Keratinocyte (primary cell): ENCODE measurements at regions not wholly inside any gene's neighbourhood (a gene's known extent, or its start where the extent isn't known, plus 50 kb on each side); places are given as distances from the start of the nearest gene placed in this dataset.

Experiments used
- DNase-seq: peaks from one replicate; pipeline ENCODE4 v3.0.0-alpha.2; 2011; ENCODE audit warnings: low read depth, missing footprints, low spot score
- FAIRE-seq: peaks from 2 replicates; lab custom pipeline; 2011; peaks lifted over from hg19 to GRCh38; lab: Jason Lieb, UNC
- H2AFZ ChIP-seq: 2 replicates; pipeline ENCODE4 v1.6.0; 2012; ENCODE audit warnings: low read length, control low read depth, inconsistent platforms; ENCODE audit not compliant: control insufficient read depth
- H3K27ac ChIP-seq: 2 replicates; pipeline ENCODE4 v1.5.1; 2011; ENCODE audit warnings: low read length; ENCODE audit not compliant: control insufficient read depth, insufficient read depth
- H3K27me3 ChIP-seq: 3 replicates; pipeline ENCODE4 v1.6.0; 2011; ENCODE audit warnings: low read length; ENCODE audit not compliant: control insufficient read depth, insufficient read depth; ENCODE audit errors: extremely low read depth
- H3K36me3 ChIP-seq, 2 experiments: 2 replicates in 1 of 2; 3 replicates in 1 of 2; pipeline ENCODE4 v1.5.1; 2011; ENCODE audit warnings: low read length in 2 of 2, mild to moderate bottlenecking in 1 of 2; ENCODE audit not compliant: control insufficient read depth in 2 of 2, insufficient read depth in 2 of 2; ENCODE audit errors: extremely low read depth in 1 of 2
- H3K4me1 ChIP-seq: 3 replicates; pipeline ENCODE4 v1.5.1; 2011; ENCODE audit warnings: low read length; ENCODE audit not compliant: control insufficient read depth, insufficient read depth; ENCODE audit errors: extremely low read depth
- H3K4me2 ChIP-seq: 3 replicates; pipeline ENCODE4 v1.6.0; 2011; ENCODE audit warnings: low read depth, low read length; ENCODE audit not compliant: control insufficient read depth, insufficient read depth; ENCODE audit errors: extremely low read depth
- H3K4me3 ChIP-seq, 3 experiments: fragments of 200-600 bp in 1 of 3; sonication (generic) in 1 of 3; 2 replicates in 2 of 3; 3 replicates in 1 of 3; pipeline ENCODE4 v1.5.1; 2011 to 2016; ENCODE audit warnings: low read length in 3 of 3, mild to moderate bottlenecking in 3 of 3, control low read depth in 2 of 3, inconsistent platforms in 1 of 3, low read depth in 1 of 3, mixed read lengths in 1 of 3, mixed run types in 1 of 3, moderate library complexity in 1 of 3; ENCODE audit not compliant: control insufficient read depth in 2 of 3, insufficient read depth in 2 of 3; ENCODE audit errors: extremely low read depth in 1 of 3
- H3K79me2 ChIP-seq: 2 replicates; pipeline ENCODE4 v1.6.0; 2012; ENCODE audit warnings: low read length; ENCODE audit not compliant: control insufficient read depth, insufficient read depth
- H3K9ac ChIP-seq: 3 replicates; pipeline ENCODE4 v1.6.0; 2011; ENCODE audit warnings: low read length; ENCODE audit not compliant: control insufficient read depth, insufficient read depth; ENCODE audit errors: extremely low read depth
- H3K9me1 ChIP-seq: 3 replicates; pipeline ENCODE4 v1.6.0; 2011; ENCODE audit warnings: low read length; ENCODE audit not compliant: control insufficient read depth, insufficient read depth; ENCODE audit errors: extremely low read depth
- H3K9me3 ChIP-seq: 2 replicates; pipeline ENCODE4 v1.5.1; 2012; ENCODE audit warnings: low read depth, low read length; ENCODE audit not compliant: control insufficient read depth
- H4K20me1 ChIP-seq: 3 replicates; pipeline ENCODE4 v1.6.0; 2011; ENCODE audit warnings: low read length; ENCODE audit not compliant: control insufficient read depth, insufficient read depth; ENCODE audit errors: extremely low read depth
- EZH2 ChIP-seq: IDR thresholded peaks from one replicate; pipeline ENCODE4 v1.6.1; 2012; ENCODE audit warnings: inconsistent platforms, mild to moderate bottlenecking, low read length, moderate library complexity
- dilution Hi-C: fragments of 300-500 bp; cut with MboI; formaldehyde crosslinking; loops from one replicate; pipeline ENCODE4 v1.7.0; 2020; ENCODE audit warnings: low sequenced_read_pairs; ENCODE audit not compliant: extremely low pct_ligation_motif_present
- TF ChIP-seq, protein P1 (sequence below), 3 experiments: IDR thresholded peaks in 1 of 3; conservative IDR thresholded peaks in 1 of 3; optimal IDR thresholded peaks in 1 of 3; 2 replicates in 2 of 3; 3 replicates in 1 of 3; pipeline versions ENCODE3 to v1.5.1; 2011; ENCODE audit warnings: low read length in 3 of 3, mild to moderate bottlenecking in 3 of 3, moderate library complexity in 2 of 3, control low read depth in 1 of 3, inconsistent platforms in 1 of 3; ENCODE audit not compliant: insufficient read depth in 2 of 3; ENCODE audit errors: extremely low read depth in 1 of 3

DNA sequence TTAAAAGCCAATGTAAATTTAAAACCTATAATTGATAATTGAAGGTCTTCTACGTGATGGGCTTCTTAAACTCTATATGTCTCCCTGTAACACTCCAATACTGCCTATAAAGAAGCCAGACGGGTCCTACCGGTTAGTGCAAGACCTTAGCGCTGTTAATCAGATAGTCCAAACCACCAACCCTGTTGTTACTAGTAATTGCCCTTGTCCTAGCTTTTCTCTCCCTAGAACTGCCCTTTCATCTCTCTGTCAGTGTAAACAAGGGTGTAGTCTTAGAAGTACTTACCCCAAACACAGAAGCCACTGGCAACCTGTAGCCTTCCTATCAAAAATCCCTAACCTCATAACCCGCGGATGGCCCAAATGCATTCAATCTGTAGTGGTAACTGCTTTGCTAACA is 243.0 kb upstream of the DIO3 start:
- Histone ChIP-seq H3K4me3 (no peak overlapping the region), H3K4me1 (no peaks in the 10 kb centered on the region), H3K27me3 (no peaks in the 10 kb centered on the region), H3K9me3 (peaks cover 3% of the 10 kb centered on the region), H3K27ac (no peak overlapping the region), H3K9ac (no peak overlapping the region), H2AFZ (no peak overlapping the region), H3K36me3 (no peaks in the 10 kb centered on the region), H4K20me1 (no peaks in the 10 kb centered on the region), H3K9me1 (no peaks in the 10 kb centered on the region), H3K4me2 (no peak overlapping the region), H3K79me2 (no peaks in the 10 kb centered on the region)
- TF ChIP-seq, protein P1, sequence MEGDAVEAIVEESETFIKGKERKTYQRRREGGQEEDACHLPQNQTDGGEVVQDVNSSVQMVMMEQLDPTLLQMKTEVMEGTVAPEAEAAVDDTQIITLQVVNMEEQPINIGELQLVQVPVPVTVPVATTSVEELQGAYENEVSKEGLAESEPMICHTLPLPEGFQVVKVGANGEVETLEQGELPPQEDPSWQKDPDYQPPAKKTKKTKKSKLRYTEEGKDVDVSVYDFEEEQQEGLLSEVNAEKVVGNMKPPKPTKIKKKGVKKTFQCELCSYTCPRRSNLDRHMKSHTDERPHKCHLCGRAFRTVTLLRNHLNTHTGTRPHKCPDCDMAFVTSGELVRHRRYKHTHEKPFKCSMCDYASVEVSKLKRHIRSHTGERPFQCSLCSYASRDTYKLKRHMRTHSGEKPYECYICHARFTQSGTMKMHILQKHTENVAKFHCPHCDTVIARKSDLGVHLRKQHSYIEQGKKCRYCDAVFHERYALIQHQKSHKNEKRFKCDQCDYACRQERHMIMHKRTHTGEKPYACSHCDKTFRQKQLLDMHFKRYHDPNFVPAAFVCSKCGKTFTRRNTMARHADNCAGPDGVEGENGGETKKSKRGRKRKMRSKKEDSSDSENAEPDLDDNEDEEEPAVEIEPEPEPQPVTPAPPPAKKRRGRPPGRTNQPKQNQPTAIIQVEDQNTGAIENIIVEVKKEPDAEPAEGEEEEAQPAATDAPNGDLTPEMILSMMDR (optimal IDR thresholded peaks at IDR 0.05 in 1 of 3, IDR thresholded peaks at IDR 0.05 in 1 of 3, conservative IDR thresholded peaks at IDR 0.05 in 1 of 3; ENCODE audit: extremely low read depth in 1 of 3, insufficient read depth in 2 of 3, low read length in 3 of 3), result no peak
- TF ChIP-seq EZH2, result no peak
- no peak for DNase-seq
- FAIRE-seq, result no peak
- dilution Hi-C loops, result no loop called here

DNA sequence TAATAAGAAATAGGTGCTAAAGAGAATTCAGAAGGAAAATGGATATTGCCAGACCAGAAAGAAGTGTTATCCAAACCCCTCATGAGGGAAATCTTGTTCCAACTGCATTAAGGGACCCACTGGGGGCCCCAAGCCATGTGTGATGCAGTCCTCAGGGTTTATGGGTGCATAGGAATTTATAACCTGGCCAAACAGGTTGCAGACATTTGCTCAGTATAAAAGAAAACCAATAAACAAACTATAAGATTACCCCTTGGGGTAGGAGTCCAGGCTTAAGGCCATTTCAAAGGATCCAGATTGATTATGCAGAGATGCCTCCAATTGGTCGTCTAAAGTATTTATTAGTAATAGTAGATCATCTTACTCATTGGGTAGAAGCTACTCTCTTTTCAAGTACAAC is 240.9 kb upstream of the DIO3 start:
- dilution Hi-C loops, result no loop called here
- FAIRE-seq, result no peak
- Histone ChIP-seq H3K4me2 (no peak overlapping the region), H3K9me1 (no peaks in the 10 kb centered on the region), H2AFZ (no peak overlapping the region), H3K36me3 (no peaks in the 10 kb centered on the region), H3K4me1 (no peaks in the 10 kb centered on the region), H3K9ac (no peak overlapping the region), H3K27me3 (no peaks in the 10 kb centered on the region), H3K79me2 (no peaks in the 10 kb centered on the region), H3K4me3 (no peak overlapping the region), H3K9me3 (no peaks in the 10 kb centered on the region), H4K20me1 (no peaks in the 10 kb centered on the region), H3K27ac (no peak overlapping the region)
- no peak for DNase-seq
- TF ChIP-seq, protein P1 (optimal IDR thresholded peaks at IDR 0.05 in 1 of 3, IDR thresholded peaks at IDR 0.05 in 1 of 3, conservative IDR thresholded peaks at IDR 0.05 in 1 of 3; ENCODE audit: extremely low read depth in 1 of 3, insufficient read depth in 2 of 3, low read length in 3 of 3), result no peak
- TF ChIP-seq EZH2, result no peak
